T-helper 2 cell treated with Interferon-gamma antibody and Interleukin-4, amounts not matched to agents 5 μg/mL and 100 μg/mL, for 36 hours (primary cell): ENCODE measurements at regions not wholly inside any gene's neighbourhood (a gene's known extent, or its start where the extent isn't known, plus 50 kb on each side); places are given as distances from the start of the nearest gene placed in this dataset.
"Not testable (repeated sequence)": the region's sequence is repeated elsewhere in the genome, so short reads cannot be mapped to it uniquely, and the experiment has no call there.

Source experiments
- DNase-seq: peaks from one replicate; pipeline ENCODE4 v3.0.0; 2021; ENCODE audit warnings: low spot score
- H3K27ac Mint-ChIP-seq: one replicate; pipeline ENCODE4 v1.8.0; 2021; ENCODE audit warnings: mild to moderate bottlenecking, mixed read lengths
- H3K27me3 Mint-ChIP-seq: one replicate; pipeline ENCODE4 v1.8.0; 2021; ENCODE audit warnings: low read depth, mixed read lengths
- H3K36me3 Mint-ChIP-seq: one replicate; pipeline ENCODE4 v1.8.0; 2021; ENCODE audit warnings: low read depth, mixed read lengths
- H3K4me1 Mint-ChIP-seq: one replicate; pipeline ENCODE4 v1.8.0; 2021; ENCODE audit warnings: low read depth, mixed read lengths
- H3K4me3 Mint-ChIP-seq: one replicate; pipeline ENCODE4 v1.8.0; 2022; ENCODE audit warnings: mild to moderate bottlenecking, moderate library complexity, mixed read lengths
- H3K9me3 Mint-ChIP-seq: one replicate; pipeline ENCODE4 v1.8.0; 2021; ENCODE audit warnings: mixed read lengths

DNA sequence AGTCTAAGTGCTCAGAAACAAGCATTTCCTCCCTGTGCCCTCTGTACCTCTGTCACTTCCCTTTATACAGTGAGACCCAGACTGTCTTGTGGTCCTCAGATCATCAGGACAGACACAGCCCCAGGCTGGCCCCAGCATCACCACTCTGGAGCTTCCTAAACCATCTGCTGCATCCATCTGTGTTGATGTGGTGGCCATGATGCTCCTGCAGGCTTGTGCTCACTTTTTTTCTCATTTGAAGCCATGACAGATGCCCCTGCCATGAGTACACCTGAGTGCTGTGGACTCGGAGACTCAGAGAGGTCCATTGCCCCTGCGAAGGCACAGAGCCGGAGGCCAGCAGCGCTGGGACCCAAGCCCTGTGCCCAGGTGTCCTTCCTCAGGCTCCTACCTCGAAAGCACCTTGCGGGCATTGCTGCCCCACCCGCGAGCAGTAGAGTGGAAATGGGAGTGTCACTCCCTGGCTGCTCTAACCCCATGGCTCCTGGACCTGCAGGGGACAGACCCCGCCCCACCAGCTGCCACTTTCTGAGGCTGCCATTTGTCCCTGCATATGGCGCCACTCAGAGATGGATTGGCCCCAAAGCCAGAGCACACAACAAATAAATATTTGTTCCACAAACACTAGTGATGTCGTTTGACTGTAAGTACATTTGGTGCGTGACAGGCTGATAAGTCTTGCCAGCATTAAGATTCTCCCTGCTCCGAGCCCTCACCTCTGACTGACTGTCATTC is 593.5 kb downstream of the TBC1D22A start:
- Mint-ChIP-seq H3K9me3 (no peaks in the 10 kb centered on the region), H3K27ac (no peak overlapping the region), H3K4me3 (no peak overlapping the region), H3K4me1 (no peaks in the 10 kb centered on the region), H3K27me3 (no peaks in the 10 kb centered on the region), H3K36me3 (no peaks in the 10 kb centered on the region)
- no peak for DNase-seq

DNA sequence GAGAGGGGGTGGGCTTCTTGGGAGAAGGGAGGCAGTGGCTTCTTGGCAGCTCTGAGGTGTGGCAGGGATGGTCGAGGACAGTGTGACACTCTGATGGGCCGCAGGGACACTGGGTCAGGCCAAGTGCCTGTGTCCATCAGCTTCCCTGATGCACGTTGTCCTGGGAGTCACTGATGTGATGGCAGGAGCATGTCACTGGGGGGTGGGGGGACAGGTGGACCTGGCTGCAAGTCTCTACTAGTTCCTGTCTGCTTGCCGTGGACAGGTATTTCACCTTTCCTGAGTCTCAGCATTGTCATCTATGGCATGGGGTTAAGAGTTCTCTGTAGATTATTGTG is 592.9 kb downstream of the TBC1D22A start:
- Mint-ChIP-seq H3K4me3 (no peak overlapping the region), H3K27ac (no peak overlapping the region), H3K9me3 (no peaks in the 10 kb centered on the region), H3K27me3 (no peaks in the 10 kb centered on the region), H3K4me1 (no peaks in the 10 kb centered on the region), H3K36me3 (no peaks in the 10 kb centered on the region)
- DNase-seq: no peak

DNA sequence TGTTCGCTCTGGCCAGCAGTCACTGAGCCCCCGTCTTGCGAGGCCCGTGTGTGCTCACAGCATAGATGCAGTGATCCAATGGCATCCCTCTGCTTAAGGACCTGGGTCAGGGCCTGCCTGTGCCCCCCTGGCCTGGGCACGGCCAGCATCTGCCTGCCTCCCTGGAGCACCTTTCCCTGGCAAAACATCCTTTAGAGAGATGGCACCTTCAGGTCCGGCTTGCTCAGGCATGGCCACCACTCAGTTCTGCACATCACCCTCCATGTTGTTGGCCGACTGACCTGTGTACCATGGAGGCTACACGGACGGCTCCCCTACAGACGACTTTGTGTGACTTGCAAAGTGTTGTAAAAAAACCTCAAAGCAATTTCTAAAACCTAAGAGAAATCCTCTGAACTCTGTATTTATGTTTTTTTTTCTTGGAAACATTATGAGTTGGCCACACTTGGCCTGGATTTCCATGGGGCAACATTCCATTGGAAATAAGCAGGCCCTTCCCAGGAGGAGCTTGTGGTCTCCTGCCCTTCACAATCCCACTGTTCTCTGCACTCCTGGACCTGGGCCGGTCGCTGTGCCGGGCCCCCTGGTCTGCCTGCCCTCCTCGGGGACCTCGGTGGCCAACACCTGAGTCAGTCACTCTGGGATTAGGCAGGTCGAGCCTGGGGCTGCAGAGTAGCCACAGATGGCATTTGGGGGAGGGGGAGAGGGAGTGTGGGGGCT is 592.4 kb downstream of the TBC1D22A start:
- Mint-ChIP-seq H3K4me1 (no peaks in the 10 kb centered on the region), H3K27ac (no peak overlapping the region), H3K36me3 (no peaks in the 10 kb centered on the region), H3K9me3 (no peaks in the 10 kb centered on the region), H3K4me3 (no peak overlapping the region), H3K27me3 (no peaks in the 10 kb centered on the region)
- DNase-seq: no peak

DNA sequence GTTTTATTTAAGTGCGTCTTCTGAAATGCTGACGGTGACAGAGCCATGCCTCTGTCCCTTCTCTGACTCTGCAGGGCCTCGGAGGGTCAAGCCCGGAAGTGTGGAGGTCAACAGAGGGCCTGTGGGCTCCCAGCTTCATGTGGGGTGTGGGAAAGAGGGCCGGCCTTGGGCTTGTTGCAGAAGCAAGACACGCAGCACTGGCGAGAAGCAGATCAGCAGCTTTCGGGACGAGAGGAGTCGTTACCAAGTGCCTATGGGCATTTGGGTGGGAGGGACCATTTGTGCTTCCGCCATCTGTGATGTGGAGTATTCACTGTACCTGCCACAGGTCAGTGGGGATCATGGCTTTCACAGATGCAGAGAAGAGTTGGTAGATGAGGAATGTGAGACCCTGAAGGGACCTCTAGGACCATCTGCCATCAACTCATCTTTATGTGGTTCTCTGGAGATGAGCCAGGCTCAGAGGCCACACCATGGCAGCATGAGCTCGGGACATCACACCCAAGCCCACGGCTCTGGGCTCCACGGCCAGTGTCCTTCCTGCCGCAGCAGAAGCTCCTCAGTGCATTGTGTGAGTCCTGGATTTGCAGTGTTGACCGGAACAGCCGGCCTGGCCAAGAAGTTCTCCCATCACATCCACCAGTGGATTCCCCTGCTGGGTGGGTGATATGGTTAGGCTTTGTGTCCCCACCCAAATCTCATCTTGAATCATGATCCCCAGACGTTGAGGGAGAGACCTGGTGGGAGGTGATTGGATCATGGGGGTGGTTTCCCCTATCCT is 590.7 kb downstream of the TBC1D22A start:
- Mint-ChIP-seq H3K27ac (no peak overlapping the region), H3K4me3 (no peak overlapping the region), H3K4me1 (no peaks in the 10 kb centered on the region), H3K9me3 (no peaks in the 10 kb centered on the region), H3K36me3 (no peaks in the 10 kb centered on the region), H3K27me3 (no peaks in the 10 kb centered on the region)
- DNase-seq: no peak

DNA sequence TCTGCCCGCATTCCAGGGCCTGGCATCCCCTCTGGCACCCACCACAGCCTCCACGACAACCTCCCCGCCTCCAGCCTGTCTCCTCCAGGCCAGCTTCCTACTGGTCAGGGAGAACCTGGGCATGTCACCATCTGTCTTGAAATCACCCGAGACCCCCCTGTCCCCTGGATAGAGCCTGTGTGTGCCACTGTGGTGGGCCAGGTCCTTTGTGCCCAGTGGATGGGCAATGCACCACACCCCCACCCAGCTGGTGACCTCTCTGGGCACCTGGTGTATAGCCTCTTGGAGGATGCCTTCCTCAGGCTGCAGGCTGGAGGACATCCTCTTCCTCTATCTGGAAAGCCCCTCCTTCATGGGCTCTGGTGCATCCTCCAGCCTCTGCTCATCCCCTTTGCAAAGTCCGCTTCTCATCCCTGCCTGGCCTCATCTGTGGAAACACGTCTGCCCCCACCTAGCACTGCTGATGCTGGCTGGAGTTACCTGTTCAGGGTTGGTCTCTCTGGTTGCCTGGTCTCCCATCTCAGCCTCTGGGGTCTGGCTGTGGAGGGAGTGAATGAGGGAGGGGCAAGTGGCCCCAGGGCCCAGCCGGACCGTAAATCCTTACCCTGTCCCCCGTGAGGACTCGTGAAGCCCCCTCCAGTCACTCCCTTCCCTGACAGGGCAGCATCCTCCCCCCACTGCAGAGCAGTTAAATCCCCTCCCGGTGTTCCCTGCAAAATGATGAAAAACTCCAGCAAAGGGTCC is 589.6 kb downstream of the TBC1D22A start:
- no peak for DNase-seq
- no peak overlapping the region for H3K27ac Mint-ChIP-seq
- no peaks in the 10 kb centered on the region for H3K27me3 Mint-ChIP-seq
- H3K4me1 Mint-ChIP-seq: no peaks in the 10 kb centered on the region
- no peaks in the 10 kb centered on the region for H3K36me3 Mint-ChIP-seq
- H3K4me3 Mint-ChIP-seq: no peak overlapping the region
- no peaks in the 10 kb centered on the region for H3K9me3 Mint-ChIP-seq

DNA sequence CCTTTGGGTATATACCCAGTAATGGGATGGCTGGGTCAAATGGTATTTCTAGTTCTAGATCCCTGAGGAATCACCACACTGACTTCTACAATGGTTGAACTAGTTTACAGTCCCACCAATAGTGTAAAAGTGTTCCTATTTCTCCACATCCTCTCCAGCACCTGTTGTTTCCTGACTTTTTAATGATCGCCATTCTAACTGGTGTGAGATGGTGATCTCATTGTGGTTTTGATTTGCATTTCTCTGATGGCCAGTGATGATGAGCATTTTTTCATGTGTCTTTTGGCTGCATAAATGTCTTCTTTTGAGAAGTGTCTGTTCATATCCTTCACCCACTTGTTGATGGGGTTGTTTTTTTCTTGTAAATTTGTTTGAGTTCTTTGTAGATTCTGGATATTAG is 583.8 kb downstream of the TBC1D22A start:
- not testable (repeated sequence) for H3K36me3 Mint-ChIP-seq, H3K27ac Mint-ChIP-seq, H3K9me3 Mint-ChIP-seq, H3K4me1 Mint-ChIP-seq, H3K4me3 Mint-ChIP-seq, DNase-seq, H3K27me3 Mint-ChIP-seq

DNA sequence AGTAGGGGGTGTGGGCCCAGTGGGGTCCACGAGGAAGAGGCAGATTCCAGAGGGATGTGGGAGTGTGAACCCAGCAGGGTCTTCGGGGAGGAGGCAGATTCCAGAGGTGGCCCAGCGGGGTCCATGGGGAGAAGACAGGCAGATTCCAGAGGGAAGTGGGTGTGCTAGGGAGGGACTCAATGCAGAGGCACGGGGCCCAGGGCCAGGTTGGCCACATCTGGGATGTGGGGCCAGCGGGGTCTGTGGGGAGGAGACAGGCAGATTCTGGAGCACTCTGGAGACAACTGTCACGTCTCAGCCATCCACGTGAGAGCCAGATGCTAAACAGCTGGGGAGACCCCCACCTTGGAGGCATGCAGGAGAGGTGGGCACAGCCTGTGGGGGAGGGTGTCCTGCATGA is 582.6 kb downstream of the TBC1D22A start:
- no peak overlapping the region for H3K4me3 Mint-ChIP-seq
- no peak overlapping the region for H3K27ac Mint-ChIP-seq

DNA sequence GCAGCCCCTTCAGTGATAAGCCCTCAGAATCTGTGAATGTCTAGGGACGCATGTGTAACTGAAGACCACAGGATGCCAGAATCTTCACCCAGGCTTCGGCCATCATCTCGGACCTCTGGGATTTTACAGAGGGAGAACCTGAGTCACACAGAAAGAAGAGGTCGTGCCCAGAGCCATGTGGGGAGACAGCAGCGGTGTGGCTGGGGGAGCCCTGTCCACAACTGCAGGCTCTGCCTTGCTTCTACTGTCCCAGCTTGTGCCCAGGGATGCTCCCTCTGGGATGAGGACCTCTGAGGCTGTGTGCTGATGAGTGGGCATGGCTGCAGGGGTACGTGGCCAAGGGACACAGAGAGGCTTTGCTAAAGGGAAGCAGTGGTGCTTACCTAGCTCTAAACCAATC is 582.0 kb downstream of the TBC1D22A start:
- Mint-ChIP-seq H3K27me3 (no peaks in the 10 kb centered on the region), H3K4me1 (no peaks in the 10 kb centered on the region), H3K9me3 (peaks cover 3% of the 10 kb centered on the region), H3K27ac (no peak overlapping the region), H3K4me3 (no peak overlapping the region), H3K36me3 (no peaks in the 10 kb centered on the region)
- no peak for DNase-seq

More for the DNA sequence above, 582.6 kb downstream of the TBC1D22A start:
- no peak for DNase-seq
- Mint-ChIP-seq H3K4me1 (no peaks in the 10 kb centered on the region), H3K9me3 (peaks cover 3% of the 10 kb centered on the region), H3K36me3 (no peaks in the 10 kb centered on the region), H3K27me3 (no peaks in the 10 kb centered on the region)

DNA sequence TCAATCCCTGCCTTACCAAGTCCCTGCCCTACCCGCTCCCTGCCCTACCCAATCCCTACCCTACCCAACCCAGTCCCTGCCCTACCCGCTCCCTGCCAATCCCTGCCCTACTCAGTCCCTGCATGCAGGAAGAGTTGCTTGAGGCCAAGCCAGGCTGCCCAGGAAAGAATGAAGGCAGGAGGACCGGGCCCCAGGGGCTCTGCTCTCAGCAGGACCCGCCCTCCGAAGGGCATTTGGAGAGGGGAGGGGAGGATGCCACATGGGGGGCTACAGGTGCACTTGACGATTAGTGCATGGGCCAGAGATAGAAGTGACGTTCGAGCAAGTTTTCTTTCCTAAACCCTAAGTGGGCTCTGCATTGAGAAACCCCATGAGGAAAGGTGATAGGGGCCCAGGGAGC is 581.2 kb downstream of the TBC1D22A start:
- DNase-seq: no peak
- Mint-ChIP-seq H3K36me3 (no peaks in the 10 kb centered on the region), H3K27ac (no peak overlapping the region), H3K4me3 (no peak overlapping the region), H3K9me3 (peaks cover 3% of the 10 kb centered on the region), H3K4me1 (no peaks in the 10 kb centered on the region), H3K27me3 (no peaks in the 10 kb centered on the region)

DNA sequence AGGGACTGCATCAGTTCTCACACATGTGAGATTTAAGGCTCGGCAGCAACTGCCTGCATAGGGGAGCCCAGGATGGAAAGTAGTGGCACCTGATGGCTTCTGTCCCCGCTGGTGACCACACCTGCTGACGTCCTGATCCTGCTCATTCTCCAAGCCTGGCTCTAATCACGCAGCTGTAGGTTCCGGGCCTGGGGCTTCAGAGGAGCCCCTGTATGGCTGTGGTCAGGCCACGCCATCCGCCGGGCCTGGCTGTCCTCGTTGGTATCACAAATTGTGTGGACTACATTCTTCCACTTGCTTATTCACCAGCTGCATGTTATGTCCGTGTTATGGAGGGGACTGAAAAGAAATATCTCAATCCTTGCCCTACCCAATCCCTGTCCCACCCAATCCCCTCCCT is 580.0 kb downstream of the TBC1D22A start:
- DNase-seq: no peak
- no peak overlapping the region for H3K4me3 Mint-ChIP-seq
- H3K27me3 Mint-ChIP-seq: no peaks in the 10 kb centered on the region
- no peaks in the 10 kb centered on the region for H3K4me1 Mint-ChIP-seq
- H3K36me3 Mint-ChIP-seq: no peaks in the 10 kb centered on the region
- H3K9me3 Mint-ChIP-seq: peaks cover 3% of the 10 kb centered on the region
- no peak overlapping the region for H3K27ac Mint-ChIP-seq

DNA sequence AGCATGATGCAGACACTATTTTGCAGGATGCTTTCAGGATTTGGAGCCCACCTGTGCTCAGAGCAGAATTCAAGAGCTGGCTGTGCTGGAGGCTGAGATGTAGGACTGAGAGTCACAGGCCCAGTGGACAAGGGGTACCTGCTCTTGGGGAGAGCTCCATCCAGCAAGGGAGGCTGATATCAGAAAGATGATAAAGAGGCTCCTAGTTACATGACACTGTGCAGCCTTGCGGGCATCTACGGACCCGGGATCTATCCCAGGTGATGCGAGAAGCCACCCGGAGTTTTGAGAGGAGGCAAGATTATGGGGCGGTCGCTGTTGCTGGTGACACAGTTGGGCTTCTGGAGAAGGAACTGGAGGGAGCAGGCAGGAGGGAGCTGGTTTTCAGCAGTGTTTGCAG is 579.0 kb downstream of the TBC1D22A start:
- Mint-ChIP-seq H3K27ac (no peak overlapping the region), H3K36me3 (no peaks in the 10 kb centered on the region), H3K9me3 (peaks cover 3% of the 10 kb centered on the region), H3K4me3 (no peak overlapping the region), H3K27me3 (no peaks in the 10 kb centered on the region), H3K4me1 (no peaks in the 10 kb centered on the region)
- no peak for DNase-seq

DNA sequence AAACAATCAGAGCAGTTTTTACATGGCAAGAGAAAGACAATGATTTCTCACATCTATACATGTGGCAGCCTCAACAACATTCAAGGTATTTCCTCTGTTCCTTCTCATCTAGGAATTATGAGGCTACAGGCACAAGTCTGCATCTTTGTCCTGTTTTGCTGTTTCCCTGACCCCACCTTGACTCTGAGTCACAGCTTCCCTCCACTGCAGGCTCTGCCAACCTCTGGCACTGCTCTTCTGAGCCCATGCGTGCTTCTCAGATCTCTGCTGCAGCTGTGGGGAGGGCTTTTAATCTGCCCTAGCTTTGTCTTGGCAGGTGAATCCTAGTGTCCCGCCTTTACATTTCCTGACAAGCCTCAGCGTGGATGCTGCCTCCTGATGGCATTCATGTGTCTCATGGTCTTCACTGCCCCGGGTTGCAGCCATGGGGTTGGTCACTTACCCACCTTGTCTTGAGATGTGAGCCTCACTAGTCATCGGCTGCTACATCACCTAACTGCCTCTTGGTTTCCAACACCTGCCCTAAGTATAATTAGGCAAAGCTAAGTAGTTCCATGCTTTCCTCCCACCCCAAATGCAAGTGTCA is 578.5 kb downstream of the TBC1D22A start:
- no peaks in the 10 kb centered on the region for H3K27me3 Mint-ChIP-seq
- H3K4me1 Mint-ChIP-seq: no peaks in the 10 kb centered on the region
- no peak overlapping the region for H3K27ac Mint-ChIP-seq
- H3K9me3 Mint-ChIP-seq: peaks cover 7% of the 10 kb centered on the region
- no peaks in the 10 kb centered on the region for H3K36me3 Mint-ChIP-seq
- H3K4me3 Mint-ChIP-seq: no peak overlapping the region
- DNase-seq: no peak

DNA sequence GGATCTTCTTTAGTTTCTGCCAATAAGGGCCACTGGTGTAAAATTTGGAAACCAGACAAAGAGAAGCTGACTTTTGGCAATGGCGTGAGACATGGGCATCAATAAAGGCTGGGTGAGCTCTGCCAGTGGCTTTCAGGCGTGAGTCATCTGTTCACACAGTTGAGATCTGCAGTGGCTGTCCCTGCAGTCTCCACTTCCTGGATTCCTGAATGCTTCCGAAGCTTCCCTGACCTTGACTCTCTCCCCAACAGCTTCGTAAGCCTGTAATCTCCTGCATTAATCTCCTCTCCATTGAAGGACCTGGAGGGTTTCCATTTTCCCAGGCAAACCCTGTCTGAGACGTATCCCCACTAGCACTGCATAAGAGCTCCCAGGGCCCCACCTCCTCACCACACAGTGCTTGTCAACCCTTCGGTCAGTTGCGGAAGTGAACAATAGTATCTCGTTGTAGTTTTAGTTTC is 574.7 kb downstream of the TBC1D22A start:
- Mint-ChIP-seq H3K4me1 (no peaks in the 10 kb centered on the region), H3K27ac (no peak overlapping the region), H3K4me3 (no peak overlapping the region), H3K36me3 (no peaks in the 10 kb centered on the region), H3K9me3 (peaks cover 6% of the 10 kb centered on the region), H3K27me3 (no peaks in the 10 kb centered on the region)
- no peak for DNase-seq
